ENCODE measurements at regions not wholly inside any gene's neighbourhood (a gene's known extent, or its start where the extent isn't known, plus 50 kb on each side); places are given as distances from the start of the nearest gene placed in this dataset.

DNA sequence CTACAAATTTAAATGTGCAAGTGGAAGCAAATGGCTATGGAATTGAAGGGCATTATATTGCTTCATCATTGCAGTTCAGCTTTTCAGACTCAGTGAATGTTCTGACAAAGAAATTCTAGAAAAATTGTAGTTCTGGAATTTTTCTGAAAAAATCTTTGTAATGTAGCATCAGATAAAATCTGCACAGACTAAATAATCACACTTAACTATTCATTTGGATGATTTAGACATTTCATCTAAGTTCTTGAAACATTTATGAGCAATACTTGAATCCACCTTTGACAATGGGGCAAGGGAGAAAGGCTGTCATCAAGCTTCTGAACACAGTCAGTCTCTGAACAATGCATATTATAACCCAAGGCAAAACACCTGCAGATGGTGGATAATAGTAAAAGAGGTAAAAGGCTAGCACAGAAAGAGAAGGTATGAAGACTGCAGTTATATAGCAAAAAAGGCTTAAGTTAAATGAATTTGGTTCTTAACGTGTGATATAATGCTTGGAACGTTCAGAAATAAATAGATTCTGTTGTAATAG is 1352.0 kb upstream of the NUDT12 start:
- TF ChIP-seq, protein P1, sequence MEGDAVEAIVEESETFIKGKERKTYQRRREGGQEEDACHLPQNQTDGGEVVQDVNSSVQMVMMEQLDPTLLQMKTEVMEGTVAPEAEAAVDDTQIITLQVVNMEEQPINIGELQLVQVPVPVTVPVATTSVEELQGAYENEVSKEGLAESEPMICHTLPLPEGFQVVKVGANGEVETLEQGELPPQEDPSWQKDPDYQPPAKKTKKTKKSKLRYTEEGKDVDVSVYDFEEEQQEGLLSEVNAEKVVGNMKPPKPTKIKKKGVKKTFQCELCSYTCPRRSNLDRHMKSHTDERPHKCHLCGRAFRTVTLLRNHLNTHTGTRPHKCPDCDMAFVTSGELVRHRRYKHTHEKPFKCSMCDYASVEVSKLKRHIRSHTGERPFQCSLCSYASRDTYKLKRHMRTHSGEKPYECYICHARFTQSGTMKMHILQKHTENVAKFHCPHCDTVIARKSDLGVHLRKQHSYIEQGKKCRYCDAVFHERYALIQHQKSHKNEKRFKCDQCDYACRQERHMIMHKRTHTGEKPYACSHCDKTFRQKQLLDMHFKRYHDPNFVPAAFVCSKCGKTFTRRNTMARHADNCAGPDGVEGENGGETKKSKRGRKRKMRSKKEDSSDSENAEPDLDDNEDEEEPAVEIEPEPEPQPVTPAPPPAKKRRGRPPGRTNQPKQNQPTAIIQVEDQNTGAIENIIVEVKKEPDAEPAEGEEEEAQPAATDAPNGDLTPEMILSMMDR (conservative IDR thresholded peaks at IDR 0.05; ENCODE audit: low read length) = no peak

DNA sequence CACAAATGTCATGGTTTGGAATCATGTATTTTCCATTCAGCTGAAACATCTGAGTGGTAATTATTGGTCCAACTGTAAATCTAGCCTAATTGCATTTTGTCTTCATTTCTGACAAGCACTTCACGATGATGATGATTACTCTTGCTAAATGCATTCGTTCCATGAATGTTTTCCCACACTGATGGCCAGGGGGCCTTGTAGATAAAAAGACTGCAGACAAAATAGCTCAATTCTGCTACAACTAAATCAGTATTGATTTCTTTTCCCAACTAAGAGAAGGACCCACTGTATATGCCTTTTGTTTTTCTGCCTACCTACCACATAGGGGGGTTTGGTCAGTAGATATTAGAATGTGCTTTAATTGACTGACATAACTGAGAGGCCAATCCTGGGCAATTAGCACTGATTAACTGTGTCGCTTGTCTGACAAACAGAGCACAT is 1351.3 kb upstream of the NUDT12 start:
- H3K4me3 ChIP-seq (ENCODE audit: low read length) = no peak overlapping the region
- DNase-seq (ENCODE audit: low read depth) = no peak
- TF ChIP-seq, protein P1 (conservative IDR thresholded peaks at IDR 0.05; ENCODE audit: low read length) = no peak

More for the DNA sequence above, 1352.0 kb upstream of the NUDT12 start:
- no peak for DNase-seq (ENCODE audit: low read depth)
- no peak overlapping the region for H3K4me3 ChIP-seq (ENCODE audit: low read length)

DNA sequence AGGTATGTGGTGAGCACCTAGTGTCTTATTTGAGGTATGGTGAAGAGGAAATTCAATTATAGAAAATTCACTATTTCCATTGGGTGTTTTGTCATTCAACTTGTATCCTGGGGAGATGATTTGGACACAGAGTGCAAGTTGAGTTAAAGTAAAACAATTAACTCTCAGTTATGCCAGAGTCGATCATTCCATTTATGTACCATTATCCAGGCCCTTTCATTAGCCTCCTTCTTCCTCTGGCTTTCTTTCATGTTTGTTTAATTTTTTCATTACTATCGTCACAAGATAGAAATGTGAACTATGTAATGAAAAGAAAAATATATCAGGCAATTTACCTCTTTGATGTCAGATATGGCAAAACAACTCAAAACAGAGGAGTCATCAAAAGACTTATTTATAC is 1347.2 kb upstream of the NUDT12 start:
- TF ChIP-seq, protein P1 (conservative IDR thresholded peaks at IDR 0.05; ENCODE audit: low read length) = no peak
- no peak overlapping the region for H3K4me3 ChIP-seq (ENCODE audit: low read length)
- DNase-seq (ENCODE audit: low read depth) = no peak

DNA sequence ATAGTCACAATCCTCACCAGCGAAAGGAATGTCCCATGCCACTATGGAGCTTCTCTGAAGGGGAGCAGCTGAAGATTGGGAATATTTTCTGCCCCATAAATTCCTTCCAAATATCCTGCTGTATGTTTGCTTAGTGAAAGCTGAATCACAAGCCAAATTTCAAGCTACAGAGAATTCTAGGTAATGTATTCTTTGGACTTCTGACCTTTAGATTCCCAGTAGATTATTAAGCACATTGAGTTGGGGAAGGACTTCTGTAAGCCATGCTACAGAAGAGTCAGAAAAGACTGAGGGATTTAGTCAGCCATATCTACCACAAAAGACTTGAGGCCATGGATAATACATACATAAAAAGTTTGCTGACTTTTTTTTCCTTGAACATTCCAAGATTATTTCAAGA is 1342.0 kb upstream of the NUDT12 start:
- no peak overlapping the region for H3K4me3 ChIP-seq (ENCODE audit: low read length)

DNA sequence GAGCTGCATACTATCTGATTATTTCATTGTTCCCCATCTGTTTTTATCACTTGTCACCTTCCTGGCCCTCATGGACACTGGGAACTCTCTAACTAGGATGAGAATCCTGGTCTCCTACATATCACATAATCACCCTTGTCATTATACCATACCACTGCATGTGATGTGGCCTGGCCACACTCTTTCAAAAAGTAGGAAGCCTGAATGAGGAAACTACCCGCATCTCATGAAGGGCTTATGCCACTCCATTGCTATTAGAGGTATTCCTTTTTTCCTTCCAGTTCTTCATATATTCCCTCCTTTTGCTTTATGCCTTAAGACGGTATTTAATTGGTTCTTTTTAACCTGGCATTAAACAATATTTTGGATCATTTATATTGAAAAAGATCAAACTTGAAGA is 1341.4 kb upstream of the NUDT12 start:
- TF ChIP-seq, protein P1 (conservative IDR thresholded peaks at IDR 0.05; ENCODE audit: low read length) = no peak
- no peak overlapping the region for H3K4me3 ChIP-seq (ENCODE audit: low read length)

More for the DNA sequence above, 1342.0 kb upstream of the NUDT12 start:
- no peak for DNase-seq (ENCODE audit: low read depth)
- TF ChIP-seq, protein P1 (conservative IDR thresholded peaks at IDR 0.05; ENCODE audit: low read length) = no peak

DNA sequence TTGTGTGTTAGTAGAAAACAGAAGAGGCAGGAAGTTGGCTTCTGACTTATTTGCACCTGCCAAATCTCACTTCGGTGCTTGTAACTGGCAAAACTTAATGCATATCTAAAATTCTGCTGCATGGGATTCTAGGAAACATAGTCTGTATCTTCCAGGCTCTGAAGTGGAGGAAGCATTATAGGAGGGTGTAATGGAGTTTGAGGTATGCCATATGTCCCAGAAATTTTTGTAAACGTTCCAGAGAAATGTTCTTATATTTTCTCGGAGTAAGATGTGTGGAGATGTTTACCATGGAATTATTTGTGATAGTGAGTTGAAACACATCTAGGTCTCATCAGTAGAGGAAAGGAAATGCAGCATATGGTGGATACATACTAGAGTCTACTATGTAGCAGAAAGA is 1329.0 kb upstream of the NUDT12 start:
- TF ChIP-seq, protein P1 (conservative IDR thresholded peaks at IDR 0.05; ENCODE audit: low read length) = no peak
- DNase-seq (ENCODE audit: low read depth) = no peak
- no peak overlapping the region for H3K4me3 ChIP-seq (ENCODE audit: low read length)

More for the DNA sequence above, 1341.4 kb upstream of the NUDT12 start:
- DNase-seq (ENCODE audit: low read depth) = no peak

DNA sequence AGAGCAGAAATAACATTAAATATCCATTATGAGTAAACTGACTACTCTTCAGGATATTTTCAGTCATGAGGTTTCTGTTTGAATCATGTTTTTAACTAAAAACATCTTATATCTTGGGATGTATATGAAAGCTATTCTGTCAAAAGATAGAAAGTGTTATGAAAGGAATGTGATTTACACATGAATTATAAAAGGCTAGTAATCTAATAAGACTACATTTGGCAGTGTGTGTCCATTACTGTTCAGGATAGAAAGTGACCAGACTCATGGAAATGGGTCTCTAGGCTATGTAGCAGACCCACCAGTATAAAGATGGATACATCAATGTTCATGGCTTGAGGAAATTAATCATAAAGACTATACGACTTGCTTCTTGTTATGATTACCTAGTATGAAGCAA is 1328.2 kb upstream of the NUDT12 start:
- H3K4me3 ChIP-seq (ENCODE audit: low read length) = no peak overlapping the region
- TF ChIP-seq, protein P1 (conservative IDR thresholded peaks at IDR 0.05; ENCODE audit: low read length) = no peak
- no peak for DNase-seq (ENCODE audit: low read depth)
